Panc1 (cell line): ENCODE measurements at regions not wholly inside any gene's neighbourhood (a gene's known extent, or its start where the extent isn't known, plus 50 kb on each side); places are given as distances from the start of the nearest gene placed in this dataset.

Source experiments
- ATAC-seq: fragments of 200-7000 bp; cut with Tn5 transposase; 2 replicates; pipeline ENCODE4 v1.9.1; 2020; ENCODE audit warnings: mild to moderate bottlenecking, moderate library complexity
- BruUV-seq: library from RNA; stranded (reverse); fragments of 400-500 nt; replicated peaks from 2 replicates; lab custom pipeline; 2021; lab: Mats Ljungman, UMichigan
- CTCF ChIA-PET: fragments of 300-600 bp; sonication (Branson Sonifier 250); formaldehyde crosslinking; loops from one replicate; lab custom pipeline; 2022; ENCODE audit warnings: antibody characterized with exemption; lab: Charles Lee
- POLR2A ChIA-PET: fragments of 300-600 bp; sonication (Branson Sonifier 250); formaldehyde crosslinking; loops from one replicate; lab custom pipeline; 2022; ENCODE audit warnings: antibody characterized with exemption; lab: Charles Lee
- DNase-seq: peaks from one replicate; pipeline ENCODE4 v3.0.0-alpha.2; 2010; ENCODE audit warnings: low read depth, low spot score
- H3K27ac ChIP-seq: 2 replicates; pipeline ENCODE4 v1.5.1; 2011; ENCODE audit warnings: mild to moderate bottlenecking, low read length, inconsistent platforms
- H3K27me3 ChIP-seq: fragments of 200-500 bp; sonication (Bioruptor generic); 2 replicates; pipeline ENCODE4 v1.6.0; 2014; ENCODE audit warnings: low read length, inconsistent platforms; ENCODE audit not compliant: control insufficient read depth, insufficient read depth
- H3K36me3 ChIP-seq: fragments of 200-500 bp; sonication (Bioruptor generic); 2 replicates; pipeline ENCODE4 v1.5.1; 2014; ENCODE audit warnings: inconsistent platforms, mild to moderate bottlenecking, low read length, moderate library complexity; ENCODE audit not compliant: control insufficient read depth, insufficient read depth
- H3K4me1 ChIP-seq: 2 replicates; pipeline ENCODE4 v1.5.1; 2011; ENCODE audit warnings: inconsistent platforms, mild to moderate bottlenecking, low read length, moderate library complexity; ENCODE audit not compliant: control insufficient read depth, insufficient read depth
- H3K4me3 ChIP-seq, 2 experiments: 2 replicates each; pipeline ENCODE4 v1.5.1; 2011 to 2012; ENCODE audit warnings: low read depth in 2 of 2, low read length in 2 of 2, mild to moderate bottlenecking in 2 of 2, inconsistent platforms in 1 of 2, moderate library complexity in 1 of 2
- H3K9me3 ChIP-seq: fragments of 200-500 bp; sonication (Bioruptor generic); 2 replicates; pipeline ENCODE4 v1.5.1; 2014; ENCODE audit warnings: low read depth, mild to moderate bottlenecking, inconsistent platforms, low read length, moderate library complexity; ENCODE audit not compliant: control insufficient read depth, insufficient read depth
- POLR2AphosphoS5 ChIP-seq: IDR thresholded peaks from 2 replicates; pipeline ENCODE4 v1.6.1; 2012; ENCODE audit warnings: mild to moderate bottlenecking, low read depth, low read length, moderate library complexity
- SIN3A ChIP-seq: IDR thresholded peaks from 2 replicates; pipeline ENCODE4 v1.6.1; 2012; ENCODE audit warnings: low read depth, mild to moderate bottlenecking, low read length, moderate library complexity, borderline replicate concordance; ENCODE audit not compliant: insufficient read depth
- TCF7L2 ChIP-seq: IDR thresholded peaks from 2 replicates; pipeline ENCODE4 v1.6.1; 2011; ENCODE audit warnings: mild to moderate bottlenecking, low read depth, low read length, inconsistent platforms
- in situ Hi-C: cut with HindIII; loops from 2 replicates; pipeline ENCODE4 v1.10.0; 2016; ENCODE audit warnings: low sequenced_read_pairs, low pct_unique_long_range_greater_than_20kb
- intact Hi-C: fragments of 100-400 bp; cut with micrococcal nuclease; formaldehyde crosslinking; loops from one replicate; pipeline ENCODE4 v1.10.0; 2022; ENCODE audit not compliant: unreplicated experiment
- TF ChIP-seq, protein P1 (sequence below): fragments of 450-650 bp; IDR thresholded peaks from 2 replicates; pipeline ENCODE4 v1.5.1; 2017; ENCODE audit warnings: mild to moderate bottlenecking
- TF ChIP-seq, protein P2 (sequence below), 2 experiments: IDR thresholded peaks; 2 replicates each; pipeline ENCODE4 v1.6.1; 2011 to 2012; ENCODE audit warnings: low read depth in 2 of 2, control low read depth in 1 of 2, low read length in 1 of 2, mild to moderate bottlenecking in 1 of 2, moderate library complexity in 1 of 2; ENCODE audit not compliant: insufficient read depth in 1 of 2

DNA sequence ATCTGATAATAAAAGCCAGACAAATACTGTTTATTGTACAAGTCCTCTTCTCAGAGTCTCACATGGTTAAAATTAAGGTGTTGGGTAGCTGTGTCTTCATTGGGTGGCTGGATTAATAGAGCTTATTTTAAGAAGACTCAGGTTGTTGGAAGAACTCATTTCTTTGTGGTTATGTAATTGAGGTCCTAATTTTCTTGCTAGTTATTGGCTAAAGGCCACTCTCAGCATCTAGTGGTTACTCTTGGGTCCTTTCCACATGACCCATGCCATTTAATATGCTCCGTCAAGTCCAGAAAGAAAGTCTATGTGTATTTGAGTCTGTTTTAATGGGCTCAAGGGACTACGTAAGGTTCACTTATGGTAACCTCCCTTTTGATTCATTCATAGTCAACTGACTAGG, 1668.6 kb upstream of the AGA start:
- in situ Hi-C loops, result no loop called here
- ChIA-PET POLR2A (no interaction called here), CTCF (no interaction called here)
- Histone ChIP-seq H3K4me1 (no peaks in the 10 kb centered on the region), H3K4me3 (no peak overlapping the region), H3K27ac (no peak overlapping the region), H3K9me3 (no peaks in the 10 kb centered on the region), H3K27me3 (no peaks in the 10 kb centered on the region), H3K36me3 (no peaks in the 10 kb centered on the region)
- ATAC-seq, result no peak
- BruUV-seq, result no TSS peak
- DNase-seq, result no peak
- intact Hi-C loops, result no loop called here
- TF ChIP-seq, protein P1, sequence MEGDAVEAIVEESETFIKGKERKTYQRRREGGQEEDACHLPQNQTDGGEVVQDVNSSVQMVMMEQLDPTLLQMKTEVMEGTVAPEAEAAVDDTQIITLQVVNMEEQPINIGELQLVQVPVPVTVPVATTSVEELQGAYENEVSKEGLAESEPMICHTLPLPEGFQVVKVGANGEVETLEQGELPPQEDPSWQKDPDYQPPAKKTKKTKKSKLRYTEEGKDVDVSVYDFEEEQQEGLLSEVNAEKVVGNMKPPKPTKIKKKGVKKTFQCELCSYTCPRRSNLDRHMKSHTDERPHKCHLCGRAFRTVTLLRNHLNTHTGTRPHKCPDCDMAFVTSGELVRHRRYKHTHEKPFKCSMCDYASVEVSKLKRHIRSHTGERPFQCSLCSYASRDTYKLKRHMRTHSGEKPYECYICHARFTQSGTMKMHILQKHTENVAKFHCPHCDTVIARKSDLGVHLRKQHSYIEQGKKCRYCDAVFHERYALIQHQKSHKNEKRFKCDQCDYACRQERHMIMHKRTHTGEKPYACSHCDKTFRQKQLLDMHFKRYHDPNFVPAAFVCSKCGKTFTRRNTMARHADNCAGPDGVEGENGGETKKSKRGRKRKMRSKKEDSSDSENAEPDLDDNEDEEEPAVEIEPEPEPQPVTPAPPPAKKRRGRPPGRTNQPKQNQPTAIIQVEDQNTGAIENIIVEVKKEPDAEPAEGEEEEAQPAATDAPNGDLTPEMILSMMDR, result no peak
- TF ChIP-seq, protein P2, sequence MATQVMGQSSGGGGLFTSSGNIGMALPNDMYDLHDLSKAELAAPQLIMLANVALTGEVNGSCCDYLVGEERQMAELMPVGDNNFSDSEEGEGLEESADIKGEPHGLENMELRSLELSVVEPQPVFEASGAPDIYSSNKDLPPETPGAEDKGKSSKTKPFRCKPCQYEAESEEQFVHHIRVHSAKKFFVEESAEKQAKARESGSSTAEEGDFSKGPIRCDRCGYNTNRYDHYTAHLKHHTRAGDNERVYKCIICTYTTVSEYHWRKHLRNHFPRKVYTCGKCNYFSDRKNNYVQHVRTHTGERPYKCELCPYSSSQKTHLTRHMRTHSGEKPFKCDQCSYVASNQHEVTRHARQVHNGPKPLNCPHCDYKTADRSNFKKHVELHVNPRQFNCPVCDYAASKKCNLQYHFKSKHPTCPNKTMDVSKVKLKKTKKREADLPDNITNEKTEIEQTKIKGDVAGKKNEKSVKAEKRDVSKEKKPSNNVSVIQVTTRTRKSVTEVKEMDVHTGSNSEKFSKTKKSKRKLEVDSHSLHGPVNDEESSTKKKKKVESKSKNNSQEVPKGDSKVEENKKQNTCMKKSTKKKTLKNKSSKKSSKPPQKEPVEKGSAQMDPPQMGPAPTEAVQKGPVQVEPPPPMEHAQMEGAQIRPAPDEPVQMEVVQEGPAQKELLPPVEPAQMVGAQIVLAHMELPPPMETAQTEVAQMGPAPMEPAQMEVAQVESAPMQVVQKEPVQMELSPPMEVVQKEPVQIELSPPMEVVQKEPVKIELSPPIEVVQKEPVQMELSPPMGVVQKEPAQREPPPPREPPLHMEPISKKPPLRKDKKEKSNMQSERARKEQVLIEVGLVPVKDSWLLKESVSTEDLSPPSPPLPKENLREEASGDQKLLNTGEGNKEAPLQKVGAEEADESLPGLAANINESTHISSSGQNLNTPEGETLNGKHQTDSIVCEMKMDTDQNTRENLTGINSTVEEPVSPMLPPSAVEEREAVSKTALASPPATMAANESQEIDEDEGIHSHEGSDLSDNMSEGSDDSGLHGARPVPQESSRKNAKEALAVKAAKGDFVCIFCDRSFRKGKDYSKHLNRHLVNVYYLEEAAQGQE (IDR thresholded peaks at IDR 0.05; ENCODE audit: insufficient read depth in 1 of 2, low read depth in 2 of 2, low read length in 1 of 2), result no peak
- TF ChIP-seq POLR2AphosphoS5 (no peak), SIN3A (no peak), TCF7L2 (no peak)

DNA sequence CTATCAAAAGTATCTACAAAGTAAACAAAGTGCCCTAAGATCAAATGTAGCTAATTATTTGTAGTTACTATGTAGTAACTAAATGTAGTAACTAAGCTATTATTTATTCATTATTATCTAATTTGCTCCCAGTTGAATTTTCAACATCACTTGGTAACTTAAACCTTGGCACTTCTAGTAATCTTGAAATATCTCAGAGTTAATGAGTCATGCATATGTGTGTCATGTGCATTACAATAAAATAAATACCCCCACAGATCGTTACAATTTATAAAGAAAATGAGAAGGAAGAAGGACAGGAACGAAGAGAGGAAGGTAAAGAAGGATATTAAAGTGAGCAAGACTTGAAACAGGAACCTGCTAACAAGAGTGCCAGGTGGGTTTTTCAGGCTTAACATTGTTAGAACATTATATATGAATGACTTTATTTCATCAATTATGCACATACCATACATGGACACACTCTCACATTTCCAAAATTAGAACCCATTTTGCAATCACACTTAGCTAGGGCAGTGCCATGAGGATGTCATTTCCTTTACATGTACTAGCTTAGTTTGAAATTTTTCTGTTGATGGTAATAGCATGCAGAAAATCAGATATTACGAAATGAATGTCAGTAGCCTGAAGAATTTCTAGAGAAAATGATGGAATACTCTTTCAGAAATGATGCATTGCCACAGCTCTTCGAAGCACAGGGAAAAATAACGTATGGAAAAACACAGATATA, 1670.4 kb upstream of the AGA start:
- H3K36me3 ChIP-seq, result no peaks in the 10 kb centered on the region
- no peaks in the 10 kb centered on the region for H3K27me3 ChIP-seq
- no peak overlapping the region for H3K4me3 ChIP-seq
- in situ Hi-C loops (no loop called here), intact Hi-C loops (no loop called here)
- H3K27ac ChIP-seq, result no peak overlapping the region
- BruUV-seq, result no TSS peak
- CTCF ChIA-PET, result no interaction called here
- POLR2A ChIA-PET, result no interaction called here
- DNase-seq (no peak), ATAC-seq (no peak)
- no peaks in the 10 kb centered on the region for H3K9me3 ChIP-seq
- H3K4me1 ChIP-seq, result no peaks in the 10 kb centered on the region
- TF ChIP-seq, protein P1, result no peak
- no peak for TF ChIP-seq SIN3A
- TF ChIP-seq, protein P2 (IDR thresholded peaks at IDR 0.05; ENCODE audit: insufficient read depth in 1 of 2, low read depth in 2 of 2, low read length in 1 of 2), result no peak
- TF ChIP-seq TCF7L2, result no peak
- no peak for TF ChIP-seq POLR2AphosphoS5
